T47D (cell line): ENCODE measurements at regions not wholly inside any gene's neighbourhood (a gene's known extent, or its start where the extent isn't known, plus 50 kb on each side); places are given as distances from the start of the nearest gene placed in this dataset.
"Not testable (repeated sequence)": the region's sequence is repeated elsewhere in the genome, so short reads cannot be mapped to it uniquely, and the experiment has no call there.

Source experiments
- DNase-seq, 2 experiments: peaks; one replicate each; pipeline versions ENCODE4 v3.0.0 to v3.0.0-alpha.2; 2011 to 2012; ENCODE audit warnings: low read depth in 1 of 2, low spot score in 1 of 2
- JUND ChIP-seq: IDR thresholded peaks from 2 replicates; pipeline ENCODE4 v1.6.1; 2012; ENCODE audit warnings: low read depth
- in situ Hi-C: cut with HindIII; loops from 2 replicates; pipeline ENCODE4 v1.10.0; 2016; ENCODE audit warnings: low sequenced_read_pairs, low pct_unique_long_range_greater_than_20kb

DNA sequence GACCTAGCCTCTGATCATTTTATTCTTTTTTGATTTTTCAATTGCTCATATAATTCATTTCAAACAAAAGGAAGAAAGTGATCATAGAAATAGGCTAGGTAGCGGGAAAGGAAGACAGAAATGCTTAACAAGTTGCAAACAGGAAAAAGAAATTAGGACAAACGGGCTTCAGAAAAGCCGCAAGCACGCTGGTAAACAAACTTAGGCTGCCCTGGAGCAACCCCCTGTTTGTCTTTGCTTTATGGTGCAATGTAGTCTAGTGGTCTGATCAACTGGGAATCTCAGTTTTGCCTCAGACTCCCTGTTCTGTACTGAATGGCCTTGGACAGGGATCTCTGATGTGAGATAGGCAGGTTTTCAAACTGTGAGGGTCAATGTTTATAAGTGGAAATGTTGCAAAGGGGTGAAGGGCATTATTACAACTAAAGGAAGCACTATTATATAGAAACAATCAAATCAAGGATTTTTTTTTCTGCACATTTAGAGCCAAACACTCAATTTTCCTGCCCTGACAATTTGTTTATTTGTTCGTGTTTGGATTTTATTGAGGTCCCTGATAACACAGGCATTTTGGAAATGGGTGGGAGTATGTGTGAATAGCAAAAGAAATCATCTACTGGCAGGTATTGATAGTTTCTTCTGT is 146.8 kb upstream of the NRIP1 start:
- DNase-seq = peak in 1 of 2 experiments; percentile 86
- TF ChIP-seq JUND = peak; percentile 84; the same call in 1 of the 2 replicates
- in situ Hi-C loops = no loop called here

DNA sequence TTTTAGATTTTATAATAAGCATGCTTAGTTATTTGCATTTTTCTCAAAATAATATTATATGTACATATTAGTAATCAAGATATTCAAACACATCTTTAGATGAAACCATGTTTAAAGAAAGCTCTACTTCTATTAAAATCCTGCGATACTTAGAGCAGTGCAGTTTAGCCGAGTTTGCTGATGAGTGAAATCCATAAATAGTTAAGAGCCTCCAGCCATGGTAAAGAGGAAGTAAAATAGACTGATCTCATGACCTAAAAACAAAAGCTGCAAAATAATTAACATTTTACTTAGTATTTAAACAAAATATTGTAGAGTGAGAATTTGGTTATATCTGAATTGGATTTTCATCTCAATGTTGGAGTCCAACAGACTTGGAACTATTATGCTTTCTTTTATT is 147.4 kb upstream of the NRIP1 start:
- in situ Hi-C loops = no loop called here
- no peak for TF ChIP-seq JUND
- DNase-seq = no peak

DNA sequence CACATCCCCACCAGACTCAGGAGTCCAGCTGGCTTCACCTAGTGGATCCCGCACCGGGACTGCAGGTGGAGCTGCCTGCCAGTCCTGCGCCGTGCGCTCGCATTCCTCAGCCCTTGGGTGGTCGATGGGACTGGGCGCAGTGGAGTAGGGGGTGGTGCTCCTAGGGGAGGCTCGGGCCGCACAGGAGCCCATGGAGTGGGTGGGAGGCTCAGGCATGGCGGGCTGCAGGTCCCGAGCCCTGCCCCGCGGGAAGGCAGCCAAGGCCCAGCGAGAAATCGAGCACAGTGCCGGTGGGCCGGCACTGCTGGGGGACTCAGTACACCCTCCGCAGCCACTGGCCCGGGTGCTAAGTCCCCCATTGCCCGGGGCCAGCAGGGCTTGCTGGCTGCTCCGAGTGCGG is 153.7 kb upstream of the NRIP1 start:
- DNase-seq, in situ Hi-C loops: not testable (repeated sequence)

DNA sequence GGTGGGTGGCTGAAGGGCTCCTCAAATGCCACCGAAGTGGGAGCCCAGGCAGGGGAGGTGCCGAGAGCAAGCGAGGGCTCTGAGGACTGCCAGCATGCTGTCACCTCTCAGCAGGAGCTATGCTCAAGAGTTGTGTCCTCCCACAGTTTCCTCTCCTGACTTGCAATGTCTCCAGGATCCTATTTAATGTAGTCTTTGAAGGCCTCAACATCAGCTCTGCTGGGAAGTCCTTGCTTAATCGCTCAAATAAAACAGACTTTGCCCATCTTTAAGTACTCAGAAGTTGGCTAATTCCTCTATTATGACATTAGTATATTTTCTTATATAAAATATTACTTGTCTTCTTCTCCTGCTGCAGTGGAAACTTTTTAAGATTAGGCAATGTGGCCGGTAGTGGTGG is 154.2 kb upstream of the NRIP1 start:
- TF ChIP-seq JUND = no peak
- in situ Hi-C loops = no loop called here
- no peak for DNase-seq

DNA sequence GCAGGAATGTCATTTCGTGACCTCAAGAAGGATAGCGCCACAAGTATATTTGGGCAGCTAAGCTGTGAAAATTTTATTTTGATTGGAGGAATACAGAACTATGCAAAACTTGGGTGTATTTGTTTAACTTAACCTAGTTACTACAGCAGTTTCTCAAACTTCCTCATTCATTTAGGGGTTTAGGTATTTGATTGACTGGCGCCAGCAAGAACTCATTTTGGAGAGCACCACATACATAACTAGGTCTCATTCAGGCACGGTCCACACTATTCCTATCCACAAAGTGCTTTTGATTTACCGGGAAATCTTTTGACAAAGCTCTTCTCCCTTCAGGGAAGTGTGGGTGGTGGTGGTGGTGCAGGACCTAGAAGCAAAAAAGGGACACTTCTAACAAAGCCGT is 155.1 kb upstream of the NRIP1 start:
- DNase-seq = peak in 1 of 2 experiments; percentile 65
- in situ Hi-C loops = no loop called here
- TF ChIP-seq JUND = no peak

DNA sequence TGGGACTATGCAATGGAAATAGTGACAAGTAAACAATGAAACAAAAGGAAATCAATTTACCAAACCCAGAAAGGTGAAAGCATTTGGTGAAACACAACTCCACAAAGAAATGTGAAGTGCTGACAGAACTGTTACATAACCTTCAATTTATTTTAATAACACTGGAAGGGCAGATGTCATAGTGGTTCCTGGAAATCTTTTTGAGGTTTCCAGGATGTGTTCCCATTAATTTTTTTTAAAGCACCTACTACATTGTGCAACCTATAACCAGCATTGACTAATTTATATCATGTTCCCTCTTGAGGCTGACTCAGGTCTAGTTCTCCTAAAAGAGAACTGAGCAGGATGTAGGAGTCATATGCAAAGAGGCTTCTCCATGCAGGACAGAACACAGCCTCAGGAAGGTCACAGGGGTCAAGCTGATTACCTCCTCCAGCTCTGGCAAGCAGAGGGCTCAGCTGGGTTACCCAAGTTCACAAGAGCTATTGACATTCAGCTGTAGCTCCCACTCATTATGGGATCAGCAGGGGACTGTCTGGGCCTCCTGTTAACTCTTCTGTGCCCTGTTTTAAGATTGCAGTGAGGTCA is 157.1 kb upstream of the NRIP1 start:
- no peak for DNase-seq
- TF ChIP-seq JUND = no peak
- in situ Hi-C loops = no loop called here

DNA sequence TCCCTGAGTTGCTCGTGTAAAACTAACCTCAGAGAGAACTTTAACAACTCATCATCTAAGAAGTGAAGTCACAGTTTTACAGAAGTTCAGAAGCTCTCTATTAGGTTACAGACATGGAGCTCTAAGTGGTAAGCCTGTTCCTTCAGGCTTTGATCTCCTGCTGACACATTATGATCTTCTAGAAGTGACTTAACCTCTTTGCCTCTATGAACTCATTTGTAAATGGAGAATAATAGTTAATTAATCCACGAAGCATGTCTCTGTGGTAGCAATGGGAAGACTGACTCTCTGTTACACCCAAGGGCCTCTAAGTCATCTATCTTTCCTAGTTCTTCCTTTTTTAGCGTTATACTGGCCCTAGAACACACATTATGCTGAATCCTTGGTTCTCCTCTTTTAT is 157.9 kb upstream of the NRIP1 start:
- in situ Hi-C loops = no loop called here
- no peak for DNase-seq
- no peak for TF ChIP-seq JUND

DNA sequence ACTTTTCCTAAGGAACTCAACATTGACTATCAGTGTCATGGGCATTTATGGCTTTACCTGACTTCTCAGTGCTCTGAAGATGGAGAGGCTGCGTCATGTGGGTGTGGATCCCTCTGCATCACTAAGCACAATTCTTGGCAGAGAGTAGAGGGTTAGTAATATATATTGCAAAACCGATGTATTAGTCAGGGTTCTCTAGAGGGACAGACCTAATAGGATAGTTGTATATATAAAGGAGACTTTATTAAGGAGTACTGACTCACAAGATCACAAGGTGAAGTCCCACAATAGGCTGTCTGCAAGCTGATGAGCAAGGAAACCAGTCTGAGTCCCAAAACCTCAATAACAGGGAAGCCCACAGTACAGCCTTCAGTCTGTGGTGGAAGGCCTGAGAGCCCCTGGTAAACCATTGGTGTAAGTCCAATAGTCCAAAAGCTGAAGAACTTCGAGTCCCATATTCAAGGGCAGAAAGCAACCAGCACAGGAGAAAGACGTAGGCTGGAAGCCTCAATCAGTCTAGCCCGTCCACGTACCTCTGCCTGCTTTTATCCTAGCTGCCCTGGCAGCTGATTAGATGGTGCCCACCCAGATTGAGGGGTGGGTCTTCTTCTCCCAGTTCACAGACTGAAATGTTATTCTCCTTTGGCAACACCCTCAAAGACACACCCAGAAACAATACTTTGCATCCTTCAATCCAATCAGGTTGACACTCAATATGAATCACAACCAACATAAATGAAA is 159.7 kb upstream of the NRIP1 start:
- in situ Hi-C loops = no loop called here
- no peak for DNase-seq
- TF ChIP-seq JUND = no peak

DNA sequence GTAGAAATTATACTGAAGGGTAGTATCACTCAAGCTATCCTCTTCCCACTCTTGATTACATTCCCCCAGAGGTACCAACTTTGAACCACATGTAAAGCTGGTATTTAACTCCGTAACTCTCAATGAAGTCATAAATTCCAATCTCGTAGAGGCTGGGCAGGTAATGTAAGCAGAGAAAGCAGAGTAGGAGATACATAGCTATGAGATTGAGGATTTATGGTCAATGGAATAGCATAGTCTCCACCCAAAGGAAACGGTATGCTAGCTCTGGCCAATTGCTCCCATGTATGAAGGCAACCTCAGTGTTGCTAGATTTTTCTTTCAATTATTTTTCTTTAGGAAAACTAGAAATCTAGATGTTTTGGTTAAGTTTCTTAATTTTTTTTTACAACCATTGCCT is 163.1 kb upstream of the NRIP1 start:
- in situ Hi-C loops = no loop called here
- no peak for DNase-seq
- TF ChIP-seq JUND = no peak

DNA sequence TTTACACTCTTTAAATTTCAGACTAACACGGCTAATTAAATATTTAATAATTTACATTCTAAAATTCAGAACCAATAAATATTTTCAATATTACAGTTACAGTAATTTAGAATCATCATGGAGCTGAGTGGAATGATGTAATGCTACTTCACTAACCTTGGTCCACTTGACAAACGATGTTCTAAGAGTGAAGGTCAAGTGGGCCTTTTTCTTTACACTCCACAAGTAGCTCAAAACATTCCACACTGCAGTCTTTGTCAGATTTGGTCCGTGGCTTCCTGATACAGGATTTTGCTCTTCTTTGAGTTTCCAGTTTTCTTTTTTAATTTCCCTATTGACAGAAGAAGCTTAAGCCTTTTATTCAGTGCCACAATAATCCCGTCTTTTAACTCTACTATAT is 164.6 kb upstream of the NRIP1 start:
- no peak for TF ChIP-seq JUND
- DNase-seq = no peak
- in situ Hi-C loops = no loop called here

DNA sequence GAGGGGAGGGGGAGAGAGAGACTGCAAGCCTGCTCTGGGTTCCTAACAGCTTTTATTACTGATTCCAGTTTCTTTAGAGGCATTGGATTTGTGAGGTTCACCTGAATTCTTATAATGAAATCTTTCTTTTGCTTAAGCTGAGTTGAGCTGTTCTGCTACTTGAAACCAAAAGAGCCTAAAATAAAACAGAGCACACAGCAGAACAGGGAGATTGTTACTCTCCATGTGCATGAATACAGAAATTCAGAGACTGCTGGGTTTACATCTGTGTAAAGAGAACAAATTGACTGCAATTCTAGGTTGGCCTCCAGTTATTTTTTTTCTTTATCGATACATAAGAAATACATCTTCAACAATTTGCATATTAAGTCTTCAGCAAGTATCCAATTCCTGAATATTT is 168.8 kb upstream of the NRIP1 start:
- TF ChIP-seq JUND = no peak
- DNase-seq = no peak
- in situ Hi-C loops = no loop called here

DNA sequence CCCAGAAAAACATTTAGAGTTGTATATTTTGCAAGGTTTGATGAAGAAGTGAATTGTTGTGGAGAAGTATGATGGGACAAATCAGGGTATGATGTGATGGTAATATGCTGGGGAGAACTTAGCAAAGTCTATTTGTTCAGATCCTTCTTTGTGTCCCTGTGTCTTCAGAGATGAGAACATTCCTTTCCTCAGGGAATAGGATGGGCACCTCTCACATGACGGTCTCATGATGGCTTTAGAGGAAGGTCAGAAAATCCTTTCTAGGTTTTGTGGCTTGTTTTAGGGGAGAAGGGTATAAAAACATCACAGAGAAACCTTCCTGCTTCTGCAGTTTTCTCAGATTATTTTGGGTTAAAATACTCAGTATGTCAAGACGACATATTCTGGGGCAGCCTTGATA is 171.3 kb upstream of the NRIP1 start:
- in situ Hi-C loops = no loop called here
- TF ChIP-seq JUND = no peak
- no peak for DNase-seq

DNA sequence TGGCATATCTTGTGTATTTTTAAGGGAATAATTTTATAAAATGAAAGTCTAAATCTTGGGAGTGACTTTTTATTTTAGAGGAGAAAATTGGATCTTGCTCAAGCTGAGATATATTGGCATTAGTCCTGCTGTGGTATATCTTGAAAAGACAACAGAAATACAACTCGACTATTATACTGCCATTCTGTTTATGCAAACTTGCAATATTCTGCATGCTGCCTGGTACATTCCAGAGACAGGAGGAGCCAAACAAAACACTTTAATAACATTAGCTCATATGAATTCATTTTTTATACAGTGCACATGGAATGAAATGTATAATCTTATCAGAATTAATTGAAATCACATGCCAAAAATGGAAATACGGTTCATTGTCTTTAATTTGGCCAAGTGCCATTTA is 176.0 kb upstream of the NRIP1 start:
- in situ Hi-C loops = no loop called here
- DNase-seq = no peak
- TF ChIP-seq JUND = no peak
